HFF-Myc (cell line): ENCODE measurements at regions not wholly inside any gene's neighbourhood (a gene's known extent, or its start where the extent isn't known, plus 50 kb on each side); places are given as distances from the start of the nearest gene placed in this dataset.

Source experiments
- DNase-seq: peaks from one replicate; pipeline ENCODE4 v3.0.0-alpha.2; 2011; ENCODE audit warnings: low read depth; ENCODE audit errors: extremely low read depth
- H3K4me3 ChIP-seq: replicated peaks from 2 replicates; pipeline ENCODE4 v1.5.1; 2011; ENCODE audit warnings: low read depth, mild to moderate bottlenecking, control low read depth, low read length
- TF ChIP-seq, protein P1 (sequence below): IDR thresholded peaks from 2 replicates; pipeline ENCODE4 v1.5.1; 2012; ENCODE audit warnings: mild to moderate bottlenecking, low read depth, low read length, control low read depth; ENCODE audit errors: missing control alignments

DNA sequence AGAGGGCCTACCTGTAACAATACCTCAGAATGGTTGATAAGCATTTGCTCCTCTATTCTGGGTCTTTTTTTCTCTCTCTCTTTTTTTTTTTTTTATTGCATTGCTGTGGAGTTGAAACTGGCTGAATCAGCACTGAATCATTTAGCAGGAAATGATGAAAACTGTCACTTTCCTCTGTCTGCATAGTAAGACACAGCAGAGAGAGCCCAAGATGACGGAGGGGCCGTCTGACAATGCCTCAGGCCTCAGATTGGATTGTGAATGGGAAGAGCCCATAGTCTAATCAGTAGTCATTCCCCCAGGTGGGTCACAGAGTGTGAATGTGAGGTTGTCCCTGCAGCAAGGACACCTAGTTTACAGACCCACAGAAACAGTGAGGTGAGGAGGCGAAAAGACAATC is 193.2 kb upstream of the PLXNA2 start:
- no peak overlapping the region for H3K4me3 ChIP-seq

DNA sequence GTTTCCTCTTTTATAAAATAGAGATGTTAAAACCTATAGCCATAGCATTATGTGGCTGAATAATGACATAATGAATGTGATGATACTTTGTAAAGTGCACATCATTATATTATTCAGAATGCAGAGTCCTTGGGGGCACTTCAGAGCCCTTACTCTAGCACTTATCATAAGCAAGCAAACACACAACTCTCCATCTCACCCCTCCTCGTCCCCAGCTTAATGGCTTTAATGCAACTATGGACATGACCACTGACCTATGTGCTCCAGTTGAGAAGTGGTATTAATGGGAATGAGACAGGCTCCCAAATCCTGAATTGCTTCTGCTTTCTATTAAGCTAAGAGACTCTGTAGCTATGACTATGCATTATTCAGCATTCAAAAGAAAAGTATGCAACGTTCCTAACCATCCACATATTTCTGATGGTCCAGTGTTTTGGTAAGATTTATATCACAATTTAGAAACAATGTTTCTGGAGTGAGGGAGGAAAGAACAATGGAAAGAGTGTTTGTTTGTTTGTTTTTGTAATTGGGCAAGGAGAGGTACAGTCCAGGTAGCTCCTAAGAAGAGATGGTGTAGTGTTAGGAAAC is 194.0 kb upstream of the PLXNA2 start:
- TF ChIP-seq, protein P1, sequence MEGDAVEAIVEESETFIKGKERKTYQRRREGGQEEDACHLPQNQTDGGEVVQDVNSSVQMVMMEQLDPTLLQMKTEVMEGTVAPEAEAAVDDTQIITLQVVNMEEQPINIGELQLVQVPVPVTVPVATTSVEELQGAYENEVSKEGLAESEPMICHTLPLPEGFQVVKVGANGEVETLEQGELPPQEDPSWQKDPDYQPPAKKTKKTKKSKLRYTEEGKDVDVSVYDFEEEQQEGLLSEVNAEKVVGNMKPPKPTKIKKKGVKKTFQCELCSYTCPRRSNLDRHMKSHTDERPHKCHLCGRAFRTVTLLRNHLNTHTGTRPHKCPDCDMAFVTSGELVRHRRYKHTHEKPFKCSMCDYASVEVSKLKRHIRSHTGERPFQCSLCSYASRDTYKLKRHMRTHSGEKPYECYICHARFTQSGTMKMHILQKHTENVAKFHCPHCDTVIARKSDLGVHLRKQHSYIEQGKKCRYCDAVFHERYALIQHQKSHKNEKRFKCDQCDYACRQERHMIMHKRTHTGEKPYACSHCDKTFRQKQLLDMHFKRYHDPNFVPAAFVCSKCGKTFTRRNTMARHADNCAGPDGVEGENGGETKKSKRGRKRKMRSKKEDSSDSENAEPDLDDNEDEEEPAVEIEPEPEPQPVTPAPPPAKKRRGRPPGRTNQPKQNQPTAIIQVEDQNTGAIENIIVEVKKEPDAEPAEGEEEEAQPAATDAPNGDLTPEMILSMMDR, result no peak
- DNase-seq, result no peak
- H3K4me3 ChIP-seq, result no peak overlapping the region

More for the DNA sequence above, 193.2 kb upstream of the PLXNA2 start:
- no peak for DNase-seq
- TF ChIP-seq, protein P1, result no peak

DNA sequence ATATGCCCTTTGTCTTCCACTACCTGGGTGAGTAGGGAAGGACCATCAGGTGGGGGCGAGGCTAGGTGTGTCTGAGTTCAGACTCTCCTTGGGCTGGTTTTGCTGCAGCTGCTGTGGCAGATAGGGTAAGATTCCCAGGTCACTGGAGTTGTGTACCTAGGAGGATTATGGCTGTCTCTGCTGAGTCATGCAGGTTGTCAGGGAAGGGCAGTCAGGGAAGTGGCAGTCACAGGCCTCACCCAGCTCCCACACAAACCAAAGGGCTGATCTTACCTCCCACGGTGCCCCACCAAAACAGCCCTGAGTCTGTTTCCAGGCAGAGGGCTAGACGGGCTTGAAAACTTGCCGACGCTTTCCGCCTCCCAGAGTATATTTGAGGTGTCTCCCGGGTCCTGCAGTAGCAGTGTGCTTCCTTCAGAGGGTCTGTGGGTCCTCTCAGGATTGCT is 201.6 kb upstream of the PLXNA2 start:
- TF ChIP-seq, protein P1, result no peak
- DNase-seq, result no peak

DNA sequence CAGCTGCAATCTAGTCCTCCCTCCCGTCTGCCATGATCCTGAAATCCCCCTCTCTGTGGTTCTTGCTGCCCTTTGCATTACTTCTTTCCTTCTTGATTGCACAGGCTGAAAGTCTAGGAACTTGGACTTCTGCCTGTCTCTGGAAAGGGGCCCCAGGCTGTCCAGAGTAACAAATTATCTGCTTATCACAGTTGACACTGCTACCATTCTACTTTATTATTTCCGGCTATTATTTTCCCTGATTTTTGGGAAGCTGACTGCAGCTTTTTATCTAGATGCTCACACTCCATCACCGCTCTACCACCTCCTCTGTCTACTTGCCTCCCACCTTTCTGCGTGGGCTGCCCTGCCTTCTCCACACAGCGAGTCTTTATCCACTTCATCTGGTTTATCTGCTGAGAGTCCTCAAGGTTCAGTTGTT is 202.1 kb upstream of the PLXNA2 start:
- TF ChIP-seq, protein P1, result no peak
- H3K4me3 ChIP-seq, result no peak overlapping the region
- DNase-seq, result no peak

More for the DNA sequence above, 201.6 kb upstream of the PLXNA2 start:
- no peak overlapping the region for H3K4me3 ChIP-seq

DNA sequence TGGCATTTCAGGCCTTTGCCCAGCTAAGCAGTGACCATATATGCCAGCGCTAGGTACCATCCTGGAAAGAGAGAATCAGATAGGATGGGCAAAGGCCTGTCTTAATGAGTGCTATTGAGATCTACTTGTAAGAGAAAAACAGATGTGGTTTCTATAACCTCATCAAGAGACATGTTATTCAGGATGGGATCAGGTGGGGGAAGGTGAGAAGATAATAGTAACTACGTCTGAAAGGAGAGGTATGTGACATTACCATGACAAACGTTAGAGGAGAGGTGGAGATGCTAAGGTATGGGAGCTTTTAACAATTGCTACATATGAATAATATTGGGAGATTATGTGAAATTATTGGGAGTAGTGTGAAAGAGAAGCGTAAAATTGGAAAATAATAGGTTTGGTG is 204.2 kb upstream of the PLXNA2 start:
- TF ChIP-seq, protein P1, result no peak
- H3K4me3 ChIP-seq, result no peak overlapping the region
- no peak for DNase-seq

DNA sequence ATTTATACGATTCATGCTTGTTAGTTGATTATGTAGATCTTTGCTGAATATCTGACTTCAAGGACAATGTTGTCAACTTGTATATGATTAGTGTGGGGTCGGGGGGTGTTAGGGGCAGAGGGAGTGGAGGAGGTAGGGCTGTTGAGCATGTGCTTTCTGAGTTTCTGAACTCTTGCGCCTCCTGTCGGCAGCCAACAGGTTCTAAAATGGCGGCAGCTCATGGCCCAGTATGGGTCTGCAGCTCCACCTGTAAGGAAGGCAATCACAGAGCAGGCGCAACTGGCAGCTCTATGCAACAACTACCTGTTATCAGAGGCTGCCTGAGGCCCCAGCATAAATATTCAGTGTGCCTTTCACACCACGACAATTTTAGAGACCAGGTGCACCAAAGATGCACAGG is 205.8 kb upstream of the PLXNA2 start:
- H3K4me3 ChIP-seq, result no peak overlapping the region
- DNase-seq, result no peak
- TF ChIP-seq, protein P1, result no peak

DNA sequence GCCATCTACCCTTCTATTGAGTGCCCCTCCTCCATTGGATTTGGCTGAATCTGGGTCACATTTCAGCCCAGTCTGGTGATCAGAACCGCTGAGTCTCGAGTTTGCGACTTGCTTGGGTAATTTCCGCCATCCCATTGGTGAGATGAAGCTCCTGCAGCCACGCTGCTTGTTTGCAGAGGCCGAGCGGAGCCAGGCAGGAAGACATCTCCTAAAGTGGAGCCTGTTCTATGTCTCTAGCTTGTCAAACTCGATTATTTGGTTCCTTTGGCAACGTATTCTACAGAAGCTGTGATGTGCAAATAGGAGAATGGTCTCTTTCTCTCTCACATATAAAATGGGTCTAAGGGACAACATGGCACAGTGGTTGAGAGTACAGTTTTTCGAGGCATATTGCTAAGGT is 206.8 kb upstream of the PLXNA2 start:
- no peak for DNase-seq
- TF ChIP-seq, protein P1, result no peak
- H3K4me3 ChIP-seq, result no peak overlapping the region
